Coronary artery (tissue), 2 donors: ENCODE measurements at regions not wholly inside any gene's neighbourhood (a gene's known extent, or its start where the extent isn't known, plus 50 kb on each side); places are given as distances from the start of the nearest gene placed in this dataset.

Experiments used
- DNase-seq: peaks from one replicate; pipeline ENCODE4 v3.0.0-alpha.2; 2017; ENCODE audit warnings: low spot score
- H3K27ac ChIP-seq, 2 donors: fragments of 200-600 bp; sonication (generic); one replicate each; pipeline ENCODE4 v1.5.1; 2016 to 2019
- H3K4me3 ChIP-seq: fragments of 200-600 bp; sonication (generic); 2 replicates; pipeline ENCODE4 v1.5.1; 2016; ENCODE audit warnings: mild to moderate bottlenecking, moderate library complexity
- TF ChIP-seq, protein P1 (sequence below): fragments of 200-600 bp; sonication (generic); IDR thresholded peaks from one replicate; pipeline ENCODE4 v1.5.1; 2019; ENCODE audit warnings: antibody characterized with exemption

- Histone ChIP-seq H3K27ac (peak overlapping the region in 1 of 2 donors; percentile 15), H3K4me3 (no peak overlapping the region)
- DNase-seq: no peak
- TF ChIP-seq, protein P1, sequence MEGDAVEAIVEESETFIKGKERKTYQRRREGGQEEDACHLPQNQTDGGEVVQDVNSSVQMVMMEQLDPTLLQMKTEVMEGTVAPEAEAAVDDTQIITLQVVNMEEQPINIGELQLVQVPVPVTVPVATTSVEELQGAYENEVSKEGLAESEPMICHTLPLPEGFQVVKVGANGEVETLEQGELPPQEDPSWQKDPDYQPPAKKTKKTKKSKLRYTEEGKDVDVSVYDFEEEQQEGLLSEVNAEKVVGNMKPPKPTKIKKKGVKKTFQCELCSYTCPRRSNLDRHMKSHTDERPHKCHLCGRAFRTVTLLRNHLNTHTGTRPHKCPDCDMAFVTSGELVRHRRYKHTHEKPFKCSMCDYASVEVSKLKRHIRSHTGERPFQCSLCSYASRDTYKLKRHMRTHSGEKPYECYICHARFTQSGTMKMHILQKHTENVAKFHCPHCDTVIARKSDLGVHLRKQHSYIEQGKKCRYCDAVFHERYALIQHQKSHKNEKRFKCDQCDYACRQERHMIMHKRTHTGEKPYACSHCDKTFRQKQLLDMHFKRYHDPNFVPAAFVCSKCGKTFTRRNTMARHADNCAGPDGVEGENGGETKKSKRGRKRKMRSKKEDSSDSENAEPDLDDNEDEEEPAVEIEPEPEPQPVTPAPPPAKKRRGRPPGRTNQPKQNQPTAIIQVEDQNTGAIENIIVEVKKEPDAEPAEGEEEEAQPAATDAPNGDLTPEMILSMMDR: no peak
These were observed 232.0 kb upstream of the GSE1 start for GRCh38 chr16:85380905-85381737.

DNA sequence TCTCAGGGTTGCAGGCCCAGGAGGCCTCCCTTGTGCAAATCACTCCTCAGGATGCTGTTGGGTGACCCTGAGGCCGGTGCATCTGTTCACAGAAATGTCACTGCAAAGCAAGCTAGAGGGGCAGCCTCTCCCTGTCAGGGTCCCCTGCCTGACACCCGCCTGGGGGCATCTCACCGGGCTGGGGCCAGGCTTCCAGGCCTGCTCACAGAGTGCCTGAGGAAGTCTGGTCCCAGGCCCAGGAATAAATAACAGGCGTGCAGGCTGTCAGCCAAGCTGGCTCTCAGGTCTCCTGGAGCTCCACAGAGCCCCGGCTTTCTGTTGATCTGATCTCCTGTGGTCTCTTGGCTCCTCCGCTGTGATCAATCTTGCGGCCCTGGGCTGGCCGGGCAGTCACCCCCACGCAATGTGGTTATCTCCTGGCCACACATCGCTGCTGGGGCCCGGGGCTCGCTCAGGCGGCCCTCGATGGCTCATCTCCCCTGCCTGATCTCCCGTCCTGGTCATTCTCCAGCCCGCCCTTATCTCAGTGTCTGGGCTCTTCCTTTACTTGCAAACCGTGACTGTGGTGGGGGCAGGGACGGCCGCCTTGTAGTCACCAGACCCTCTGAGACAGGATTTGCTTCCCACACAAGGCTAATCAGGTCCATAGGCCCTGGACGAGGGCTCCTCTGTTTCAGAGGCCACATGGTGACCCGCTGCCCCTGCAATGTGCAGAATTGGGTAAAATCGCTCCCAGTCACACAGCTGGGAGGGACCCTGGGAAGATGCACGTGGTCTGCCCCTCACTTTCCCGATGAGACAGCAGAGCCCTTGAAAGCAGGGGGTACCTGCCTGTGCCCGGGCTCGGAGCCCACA, 231.2 kb upstream of the GSE1 start:
- TF ChIP-seq, protein P1: no peak
- no peak for DNase-seq
- Histone ChIP-seq H3K4me3 (no peak overlapping the region), H3K27ac (peak overlapping the region in 1 of 2 donors; percentile 15)

DNA sequence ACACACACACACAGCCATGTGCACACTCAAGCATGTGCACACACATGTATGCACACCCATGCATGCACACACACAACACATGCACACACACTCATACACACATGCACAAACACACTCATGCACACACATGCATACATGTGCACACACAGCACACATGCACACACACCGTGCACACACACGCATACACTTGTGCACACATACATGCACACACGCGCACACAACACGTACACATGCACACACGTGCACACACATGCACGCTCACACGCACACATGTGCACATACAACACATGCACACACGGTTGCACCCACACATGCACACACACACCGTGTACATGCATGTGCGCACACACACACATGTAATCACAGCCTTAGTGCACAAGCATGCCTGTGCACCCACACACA, 230.4 kb upstream of the GSE1 start:
- H3K4me3 ChIP-seq: no peak overlapping the region
- TF ChIP-seq, protein P1: no peak

GRCh38 chr16:85383836-85384832, 229.0 kb upstream of the GSE1 start:
- DNase-seq: no peak
- TF ChIP-seq, protein P1: no peak
- H3K27ac ChIP-seq: no peak overlapping the region

More for the DNA sequence above, 230.4 kb upstream of the GSE1 start:
- no peak overlapping the region for H3K27ac ChIP-seq
- no peak for DNase-seq

GRCh38 chr16:85384833-85385462, 228.2 kb upstream of the GSE1 start:
- Histone ChIP-seq H3K4me3 (no peak overlapping the region), H3K27ac (no peak overlapping the region)
- TF ChIP-seq, protein P1: no peak
- no peak for DNase-seq

More at GRCh38 chr16:85383836-85384832, 229.0 kb upstream of the GSE1 start:
- H3K4me3 ChIP-seq: no peak overlapping the region
